ENCODE measurements at regions not wholly inside any gene's neighbourhood (a gene's known extent, or its start where the extent isn't known, plus 50 kb on each side); places are given as distances from the start of the nearest gene placed in this dataset.

- TF ChIP-seq POLR2A (IDR thresholded peaks at IDR 0.05) (no peak), POLR2AphosphoS5 (IDR thresholded peaks at IDR 0.05) (no peak), CTCF (IDR thresholded peaks at IDR 0.05) (no peak)
These were observed 432.8 kb upstream of the B3GAT1 start for GRCh38 chr11:134844838-134845237.
